Nephron (organoid): ENCODE measurements at regions not wholly inside any gene's neighbourhood (a gene's known extent, or its start where the extent isn't known, plus 50 kb on each side); places are given as distances from the start of the nearest gene placed in this dataset.

Source experiments
- H3K27ac Mint-ChIP-seq, 3 experiments: 2 replicates each; pipeline ENCODE4 v1.8.0; 2020; ENCODE audit warnings: mixed read lengths in 3 of 3, mild to moderate bottlenecking in 2 of 3, moderate library complexity in 1 of 3
- H3K27me3 Mint-ChIP-seq: 2 replicates; pipeline ENCODE4 v1.8.0; 2021; ENCODE audit warnings: low read depth, mild to moderate bottlenecking, moderate library complexity, mixed read lengths
- H3K36me3 Mint-ChIP-seq: 2 replicates; pipeline ENCODE4 v1.8.0; 2020; ENCODE audit warnings: low read depth, mixed read lengths
- H3K4me1 Mint-ChIP-seq: 2 replicates; pipeline ENCODE4 v1.8.0; 2020; ENCODE audit warnings: mixed read lengths
- H3K4me3 Mint-ChIP-seq, 3 experiments: 2 replicates each; pipeline ENCODE4 v1.8.0; 2020; ENCODE audit warnings: mild to moderate bottlenecking in 3 of 3, mixed read lengths in 3 of 3, moderate library complexity in 2 of 3
- H3K9me3 Mint-ChIP-seq: 2 replicates; pipeline ENCODE4 v1.8.0; 2020; ENCODE audit warnings: mixed read lengths
- TF ChIP-seq, protein P1 (sequence below), 3 experiments: fragments of 200-600 bp; sonication (generic); IDR thresholded peaks; one replicate each; pipeline ENCODE4 v1.5.0; 2021; ENCODE audit warnings: antibody characterized with exemption in 3 of 3; ENCODE audit not compliant: unreplicated experiment in 3 of 3

DNA sequence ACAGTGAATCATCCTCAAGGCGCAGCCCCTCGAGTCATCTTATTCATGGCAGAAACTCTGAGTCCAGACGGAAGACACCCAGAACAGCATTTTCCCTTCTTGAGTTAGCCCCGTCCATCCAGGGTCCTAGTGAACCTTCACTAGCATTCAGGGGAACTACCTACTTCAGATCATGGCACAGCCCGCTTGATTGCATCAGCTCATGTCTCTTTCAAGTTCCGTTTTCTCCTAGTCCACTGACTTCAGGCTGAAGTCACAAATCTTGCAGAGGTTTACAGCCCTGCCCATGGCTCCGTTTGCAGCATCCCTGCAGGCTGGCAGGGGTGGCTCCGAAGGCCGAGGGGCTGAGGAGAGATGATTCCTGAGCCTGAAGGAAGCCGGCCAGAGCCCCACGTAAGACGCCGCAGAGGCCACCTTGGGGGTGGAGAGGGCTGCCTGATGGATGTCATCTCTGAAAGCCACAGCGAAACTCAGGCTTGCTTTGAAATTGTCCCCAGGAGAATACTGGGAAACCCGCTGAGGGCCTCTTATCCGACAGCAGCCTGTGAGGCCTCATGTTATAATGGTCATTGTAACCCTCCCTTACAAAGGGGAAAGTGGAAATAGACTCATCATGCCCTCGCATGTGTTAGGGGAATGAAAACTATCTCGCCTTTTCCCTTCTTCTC is 310.2 kb upstream of the AJAP1 start:
- Mint-ChIP-seq H3K36me3 (no peaks in the 10 kb centered on the region), H3K27me3 (peaks cover 15% of the 10 kb centered on the region), H3K27ac (no peak overlapping the region)

DNA sequence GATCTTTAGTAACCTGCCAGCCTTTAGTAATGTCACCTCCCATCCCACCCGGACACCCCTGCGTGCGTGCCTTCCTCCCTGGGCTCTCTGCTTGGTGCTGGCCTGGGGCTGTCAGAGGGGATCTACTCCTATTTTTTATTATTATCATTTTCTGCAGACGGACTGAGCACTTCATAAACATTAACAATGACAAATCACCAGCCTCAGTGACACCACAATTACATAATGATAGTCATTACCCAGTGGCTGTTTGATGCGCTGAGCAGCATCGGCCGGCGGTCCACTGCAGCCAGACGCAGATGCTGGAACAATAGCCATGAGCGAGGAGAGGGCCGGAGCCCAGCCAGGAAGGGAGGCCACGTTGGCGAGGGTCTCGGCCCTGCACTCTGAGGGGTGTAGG is 309.3 kb upstream of the AJAP1 start:
- no peak overlapping the region for H3K4me3 Mint-ChIP-seq

More for the DNA sequence above, 310.2 kb upstream of the AJAP1 start:
- H3K9me3 Mint-ChIP-seq: no peaks in the 10 kb centered on the region
- H3K4me3 Mint-ChIP-seq: no peak overlapping the region
- TF ChIP-seq, protein P1, sequence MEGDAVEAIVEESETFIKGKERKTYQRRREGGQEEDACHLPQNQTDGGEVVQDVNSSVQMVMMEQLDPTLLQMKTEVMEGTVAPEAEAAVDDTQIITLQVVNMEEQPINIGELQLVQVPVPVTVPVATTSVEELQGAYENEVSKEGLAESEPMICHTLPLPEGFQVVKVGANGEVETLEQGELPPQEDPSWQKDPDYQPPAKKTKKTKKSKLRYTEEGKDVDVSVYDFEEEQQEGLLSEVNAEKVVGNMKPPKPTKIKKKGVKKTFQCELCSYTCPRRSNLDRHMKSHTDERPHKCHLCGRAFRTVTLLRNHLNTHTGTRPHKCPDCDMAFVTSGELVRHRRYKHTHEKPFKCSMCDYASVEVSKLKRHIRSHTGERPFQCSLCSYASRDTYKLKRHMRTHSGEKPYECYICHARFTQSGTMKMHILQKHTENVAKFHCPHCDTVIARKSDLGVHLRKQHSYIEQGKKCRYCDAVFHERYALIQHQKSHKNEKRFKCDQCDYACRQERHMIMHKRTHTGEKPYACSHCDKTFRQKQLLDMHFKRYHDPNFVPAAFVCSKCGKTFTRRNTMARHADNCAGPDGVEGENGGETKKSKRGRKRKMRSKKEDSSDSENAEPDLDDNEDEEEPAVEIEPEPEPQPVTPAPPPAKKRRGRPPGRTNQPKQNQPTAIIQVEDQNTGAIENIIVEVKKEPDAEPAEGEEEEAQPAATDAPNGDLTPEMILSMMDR (IDR thresholded peaks at IDR 0.05; ENCODE audit: unreplicated experiment in 3 of 3): no peak
- no peaks in the 10 kb centered on the region for H3K4me1 Mint-ChIP-seq

GRCh38 chr1:4346131-4346530 is 308.3 kb upstream of the AJAP1 start:
- no peaks in the 10 kb centered on the region for H3K4me1 Mint-ChIP-seq
- no peak overlapping the region for H3K4me3 Mint-ChIP-seq
- peaks cover 21% of the 10 kb centered on the region for H3K27me3 Mint-ChIP-seq
- H3K9me3 Mint-ChIP-seq: no peaks in the 10 kb centered on the region
- TF ChIP-seq, protein P1 (IDR thresholded peaks at IDR 0.05; ENCODE audit: unreplicated experiment in 3 of 3): no peak
- no peak overlapping the region for H3K27ac Mint-ChIP-seq
- H3K36me3 Mint-ChIP-seq: no peaks in the 10 kb centered on the region

More for the DNA sequence above, 309.3 kb upstream of the AJAP1 start:
- Mint-ChIP-seq H3K27ac (no peak overlapping the region), H3K4me1 (no peaks in the 10 kb centered on the region), H3K36me3 (no peaks in the 10 kb centered on the region), H3K9me3 (no peaks in the 10 kb centered on the region), H3K27me3 (peaks cover 15% of the 10 kb centered on the region)
- TF ChIP-seq, protein P1 (IDR thresholded peaks at IDR 0.05; ENCODE audit: unreplicated experiment in 3 of 3): no peak

DNA sequence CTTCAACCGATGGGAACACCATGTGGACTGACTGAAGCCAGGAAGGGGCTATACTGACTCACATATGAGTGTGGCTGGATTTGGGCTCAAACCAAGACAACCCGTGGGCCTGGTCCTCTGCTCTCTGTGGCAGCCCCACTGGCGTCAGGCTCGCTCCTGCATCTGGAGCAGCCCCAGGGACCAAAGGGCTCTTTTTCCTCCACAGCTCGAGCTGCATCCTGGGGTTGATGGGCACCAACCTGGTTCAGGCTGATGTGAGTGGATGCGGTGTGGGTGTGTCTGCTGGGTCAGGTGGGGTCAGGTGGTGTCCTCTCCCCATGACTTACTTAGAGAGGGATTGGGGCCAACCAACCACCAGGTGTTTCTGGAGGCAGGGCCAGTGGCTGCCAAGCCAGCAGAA is 303.0 kb upstream of the AJAP1 start:
- Mint-ChIP-seq H3K4me3 (no peak overlapping the region), H3K27ac (no peak overlapping the region), H3K9me3 (no peaks in the 10 kb centered on the region), H3K27me3 (peaks cover 16% of the 10 kb centered on the region), H3K36me3 (no peaks in the 10 kb centered on the region), H3K4me1 (no peaks in the 10 kb centered on the region)
- TF ChIP-seq, protein P1 (IDR thresholded peaks at IDR 0.05; ENCODE audit: unreplicated experiment in 3 of 3): no peak

DNA sequence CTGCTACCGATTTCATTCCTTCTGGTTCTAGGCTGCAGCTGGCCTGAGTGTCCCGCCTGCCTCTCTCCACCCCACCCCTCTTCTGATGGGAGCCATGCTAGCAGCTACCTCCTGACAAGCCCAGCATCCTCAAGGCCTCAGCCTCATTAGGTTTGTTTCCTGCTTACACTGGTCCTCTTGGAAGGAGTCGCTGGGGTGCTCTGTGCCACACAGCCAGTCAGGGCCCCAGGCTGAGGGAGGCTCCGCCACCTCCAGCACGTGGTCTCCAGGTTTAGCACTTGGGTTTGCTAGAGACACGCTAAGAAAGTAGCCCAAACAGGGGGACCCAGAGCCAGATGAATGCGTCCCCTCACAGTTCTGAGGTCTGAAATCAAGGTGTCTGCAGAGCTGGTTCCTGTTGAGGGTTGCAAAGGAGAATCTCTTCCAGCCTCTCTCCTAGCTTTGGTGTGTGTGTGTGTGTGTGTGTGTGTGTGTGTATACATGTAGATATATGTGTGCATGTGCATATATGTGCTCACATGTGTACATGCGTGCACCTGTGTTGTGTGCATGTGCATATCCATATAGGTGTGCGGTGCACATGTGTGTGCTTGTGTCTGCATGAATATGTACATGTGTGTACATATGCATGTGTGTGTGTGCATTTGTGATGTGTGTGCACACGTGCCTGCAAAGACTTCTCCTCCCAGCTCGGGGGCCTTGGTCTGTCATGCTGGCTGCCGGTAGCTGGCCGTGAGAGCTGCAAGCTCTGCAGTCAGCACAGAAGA is 301.1 kb upstream of the AJAP1 start:
- no peaks in the 10 kb centered on the region for H3K9me3 Mint-ChIP-seq
- H3K4me3 Mint-ChIP-seq: no peak overlapping the region
- H3K4me1 Mint-ChIP-seq: no peaks in the 10 kb centered on the region
- H3K27me3 Mint-ChIP-seq: peaks cover 28% of the 10 kb centered on the region
- H3K36me3 Mint-ChIP-seq: no peaks in the 10 kb centered on the region
- TF ChIP-seq, protein P1 (IDR thresholded peaks at IDR 0.05; ENCODE audit: unreplicated experiment in 3 of 3): no peak
- H3K27ac Mint-ChIP-seq: no peak overlapping the region
